Parathyroid adenoma (tissue), 2 donors: ENCODE measurements at regions not wholly inside any gene's neighbourhood (a gene's known extent, or its start where the extent isn't known, plus 50 kb on each side); places are given as distances from the start of the nearest gene placed in this dataset.

ENCODE experiments used
- H2AFZ ChIP-seq: fragments of 300-600 bp; sonication (generic); one replicate; pipeline ENCODE4 v1.7.0; 2017; ENCODE audit warnings: antibody characterized with exemption, mild to moderate bottlenecking
- H3K27ac ChIP-seq: fragments of 300-600 bp; sonication (generic); one replicate; pipeline ENCODE4 v1.7.0; 2017
- H3K27me3 ChIP-seq: fragments of 300-600 bp; sonication (generic); one replicate; pipeline ENCODE4 v1.7.0; 2017; ENCODE audit warnings: low read length; ENCODE audit not compliant: control insufficient read depth, insufficient read depth
- H3K36me3 ChIP-seq: fragments of 300-600 bp; sonication (generic); one replicate; pipeline ENCODE4 v1.7.0; 2017; ENCODE audit warnings: low read length; ENCODE audit not compliant: control insufficient read depth, insufficient read depth
- H3K4me1 ChIP-seq: fragments of 300-600 bp; sonication (generic); one replicate; pipeline ENCODE4 v1.7.0; 2017; ENCODE audit warnings: control low read depth
- H3K4me2 ChIP-seq: fragments of 300-600 bp; sonication (generic); one replicate; pipeline ENCODE4 v1.7.0; 2017; ENCODE audit warnings: low read length
- H3K4me3 ChIP-seq: fragments of 300-600 bp; sonication (generic); one replicate; pipeline ENCODE4 v1.7.0; 2017; ENCODE audit warnings: low read depth, low read length
- H3K79me2 ChIP-seq: fragments of 300-600 bp; sonication (generic); one replicate; pipeline ENCODE4 v1.7.0; 2017; ENCODE audit warnings: control low read depth
- H3K9ac ChIP-seq: fragments of 300-600 bp; sonication (generic); one replicate; pipeline ENCODE4 v1.7.0; 2017; ENCODE audit warnings: mild to moderate bottlenecking
- H3K9me3 ChIP-seq: fragments of 300-600 bp; sonication (generic); one replicate; pipeline ENCODE4 v1.7.0; 2017; ENCODE audit warnings: low read length; ENCODE audit not compliant: control insufficient read depth
- CTCF ChIP-seq: fragments of 300-600 bp; sonication (generic); IDR thresholded peaks from one replicate; pipeline ENCODE4 v1.7.0; 2017; ENCODE audit warnings: antibody characterized with exemption, mild to moderate bottlenecking
- donor health status: primary hyperparathyroidism.

GRCh38 chr13:40346592-40346991, 319.8 kb downstream of the FOXO1 start:
- Histone ChIP-seq H3K4me3 (no peak overlapping the region), H3K4me2 (no peak overlapping the region), H3K9ac (no peak overlapping the region), H3K27ac (no peak overlapping the region), H2AFZ (no peak overlapping the region), H3K4me1 (no peaks in the 10 kb centered on the region), H3K9me3 (no peaks in the 10 kb centered on the region), H3K36me3 (no peaks in the 10 kb centered on the region), H3K79me2 (no peaks in the 10 kb centered on the region), H3K27me3 (no peaks in the 10 kb centered on the region)
- no peak for TF ChIP-seq CTCF

GRCh38 chr13:40348096-40348679, 318.3 kb downstream of the FOXO1 start:
- Histone ChIP-seq H3K9me3 (no peaks in the 10 kb centered on the region), H3K4me1 (no peaks in the 10 kb centered on the region), H3K4me3 (no peak overlapping the region), H3K9ac (no peak overlapping the region), H3K27ac (no peak overlapping the region), H3K36me3 (no peaks in the 10 kb centered on the region), H3K27me3 (no peaks in the 10 kb centered on the region), H2AFZ (no peak overlapping the region), H3K79me2 (no peaks in the 10 kb centered on the region), H3K4me2 (no peak overlapping the region)
- no peak for TF ChIP-seq CTCF

GRCh38 chr13:40350283-40350992, 316.0 kb downstream of the FOXO1 start:
- no peak for TF ChIP-seq CTCF
- H3K36me3 ChIP-seq: no peaks in the 10 kb centered on the region
- H3K4me3 ChIP-seq: no peak overlapping the region
- no peak overlapping the region for H3K4me2 ChIP-seq
- no peaks in the 10 kb centered on the region for H3K9me3 ChIP-seq
- H3K9ac ChIP-seq: no peak overlapping the region
- no peaks in the 10 kb centered on the region for H3K27me3 ChIP-seq
- no peaks in the 10 kb centered on the region for H3K4me1 ChIP-seq
- H2AFZ ChIP-seq: no peak overlapping the region
- no peaks in the 10 kb centered on the region for H3K79me2 ChIP-seq
- no peak overlapping the region for H3K27ac ChIP-seq

GRCh38 chr13:40351537-40352379, 314.7 kb downstream of the FOXO1 start:
- no peak overlapping the region for H3K9ac ChIP-seq
- no peaks in the 10 kb centered on the region for H3K36me3 ChIP-seq
- H3K79me2 ChIP-seq: no peaks in the 10 kb centered on the region
- no peak overlapping the region for H3K27ac ChIP-seq
- no peak overlapping the region for H2AFZ ChIP-seq
- H3K4me3 ChIP-seq: no peak overlapping the region
- no peak overlapping the region for H3K4me2 ChIP-seq
- no peaks in the 10 kb centered on the region for H3K27me3 ChIP-seq
- no peaks in the 10 kb centered on the region for H3K9me3 ChIP-seq
- TF ChIP-seq CTCF: no peak
- H3K4me1 ChIP-seq: no peaks in the 10 kb centered on the region
